H1 (cell line): ENCODE measurements at regions not wholly inside any gene's neighbourhood (a gene's known extent, or its start where the extent isn't known, plus 50 kb on each side); places are given as distances from the start of the nearest gene placed in this dataset.

Experiments
- CTCF ChIA-PET: fragments of 300-600 bp; sonication (Branson Sonifier 250); formaldehyde crosslinking; loops from one replicate; lab custom pipeline; 2021; ENCODE audit not compliant: partially characterized antibody; lab: Charles Lee
- POLR2A ChIA-PET: fragments of 300-600 bp; sonication (Branson Sonifier 250); formaldehyde crosslinking; loops from one replicate; lab custom pipeline; 2021; ENCODE audit warnings: inconsistent platforms; ENCODE audit not compliant: partially characterized antibody; lab: Charles Lee
- DNase-seq, 2 experiments: peaks; one replicate each; pipeline versions ENCODE4 v3.0.0 to v3.0.0-alpha.2; 2010 to 2022; ENCODE audit warnings: low spot score in 2 of 2, low read depth in 1 of 2, mixed read lengths in 1 of 2
- FAIRE-seq: peaks from 2 replicates; lab custom pipeline; 2011; peaks lifted over from hg19 to GRCh38; lab: Jason Lieb, UNC
- H2AFZ ChIP-seq: 2 replicates; pipeline ENCODE4 v1.8.1; 2012; ENCODE audit warnings: low read length, inconsistent platforms
- H2AK5ac ChIP-seq: 2 replicates; pipeline ENCODE4 v1.6.1; 2013; ENCODE audit warnings: low read depth, low read length
- H2BK120ac ChIP-seq: replicated peaks from 2 replicates; pipeline ENCODE3; 2013; ENCODE audit warnings: low read depth, low read length, inconsistent platforms
- H2BK12ac ChIP-seq: 2 replicates; pipeline ENCODE4 v1.6.1; 2013; ENCODE audit warnings: low read depth, low read length
- H2BK15ac ChIP-seq: 2 replicates; pipeline ENCODE4 v1.6.1; 2013; ENCODE audit warnings: low read length
- H2BK20ac ChIP-seq: 2 replicates; pipeline ENCODE4 v1.6.1; 2013; ENCODE audit warnings: low read length
- H2BK5ac ChIP-seq: 2 replicates; pipeline ENCODE4 v1.6.1; 2013; ENCODE audit warnings: low read depth, low read length
- H3K14ac ChIP-seq: 2 replicates; pipeline ENCODE4 v1.6.1; 2013; ENCODE audit warnings: inconsistent platforms; ENCODE audit not compliant: insufficient read length
- H3K18ac ChIP-seq: 2 replicates; pipeline ENCODE4 v1.6.1; 2013; ENCODE audit warnings: low read length; ENCODE audit errors: extremely low read depth
- H3K23ac ChIP-seq: 2 replicates; pipeline ENCODE4 v1.6.1; 2013; ENCODE audit warnings: inconsistent platforms; ENCODE audit not compliant: insufficient read length
- H3K23me2 ChIP-seq: 2 replicates; pipeline ENCODE4 v1.6.1; 2013; ENCODE audit warnings: low read depth, low read length
- H3K27ac ChIP-seq: 2 replicates; pipeline ENCODE4 v1.6.1; 2011; ENCODE audit warnings: low read depth, low read length, inconsistent platforms
- H3K27me3 ChIP-seq, 4 experiments: replicated peaks in 1 of 4; 1 replicate in 1 of 4; 2 replicates in 3 of 4; pipeline versions ENCODE4 v1.6.1 to v1.8.1; 2011 to 2013; ENCODE audit warnings: low read length in 3 of 4, mild to moderate bottlenecking in 3 of 4, inconsistent platforms in 2 of 4, mixed read lengths in 2 of 4, moderate library complexity in 1 of 4; ENCODE audit not compliant: control insufficient read depth in 3 of 4, insufficient read depth in 3 of 4; ENCODE audit errors: extremely low read depth in 1 of 4
- H3K36me3 ChIP-seq, 4 experiments: 2 replicates each; pipeline versions ENCODE4 v1.6.1 to v1.8.1; 2011 to 2013; ENCODE audit warnings: mild to moderate bottlenecking in 4 of 4, low read length in 3 of 4, moderate library complexity in 2 of 4, control low read depth in 1 of 4, inconsistent platforms in 1 of 4; ENCODE audit not compliant: insufficient read depth in 4 of 4, control insufficient read depth in 2 of 4
- H3K4ac ChIP-seq: replicated peaks from 2 replicates; pipeline ENCODE3; 2013; ENCODE audit warnings: low read length, low read depth, mixed read lengths, inconsistent platforms; ENCODE audit not compliant: insufficient read length
- H3K4me1 ChIP-seq, 4 experiments: replicated peaks in 1 of 4; 1 replicate in 1 of 4; 2 replicates in 3 of 4; pipeline versions ENCODE4 v1.6.1 to v1.8.1; 2011 to 2013; ENCODE audit warnings: low read length in 3 of 4, inconsistent platforms in 2 of 4, mixed read lengths in 1 of 4; ENCODE audit not compliant: insufficient read depth in 4 of 4, control insufficient read depth in 3 of 4
- H3K4me2 ChIP-seq, 2 experiments: 2 replicates each; pipeline versions ENCODE4 v1.6.1 to v1.8.1; 2011 to 2013; ENCODE audit warnings: low read depth in 2 of 2, low read length in 2 of 2, control low read depth in 1 of 2, inconsistent platforms in 1 of 2, mild to moderate bottlenecking in 1 of 2; ENCODE audit not compliant: insufficient read depth in 1 of 2
- H3K4me3 ChIP-seq, 4 experiments: fragments of 200-600, 300-600 bp in 1 of 4; sonication (generic), shearing (Covaris generic), sonication (Bioruptor Twin) in 1 of 4; 2 replicates each; pipeline versions ENCODE4 v1.5.1 to v1.8.1; 2011 to 2016; ENCODE audit warnings: low read length in 4 of 4, low read depth in 3 of 4, control low read depth in 2 of 4, inconsistent platforms in 2 of 4, mild to moderate bottlenecking in 2 of 4, mixed read lengths in 1 of 4, moderate library complexity in 1 of 4; ENCODE audit not compliant: insufficient read depth in 2 of 4; ENCODE audit errors: extremely low read depth in 1 of 4
- H3K56ac ChIP-seq: replicated peaks from 2 replicates; pipeline ENCODE3; 2013; ENCODE audit warnings: low read depth, mild to moderate bottlenecking, mixed read lengths, low read length, inconsistent platforms; ENCODE audit not compliant: insufficient read length
- H3K79me1 ChIP-seq: 2 replicates; pipeline ENCODE4 v1.6.1; 2013; ENCODE audit warnings: low read depth, low read length, control low read depth
- H3K79me2 ChIP-seq, 2 experiments: 2 replicates each; pipeline versions ENCODE4 v1.6.1 to v1.8.1; 2012 to 2013; ENCODE audit warnings: low read length in 2 of 2, mild to moderate bottlenecking in 2 of 2, inconsistent platforms in 1 of 2; ENCODE audit not compliant: insufficient read depth in 2 of 2, control insufficient read depth in 1 of 2
- H3K9ac ChIP-seq, 4 experiments: replicated peaks in 1 of 4; 1 replicate in 1 of 4; 2 replicates in 3 of 4; pipeline versions ENCODE4 v1.6.1 to v1.8.1; 2011 to 2013; ENCODE audit warnings: low read depth in 3 of 4, low read length in 3 of 4, control low read depth in 2 of 4, mild to moderate bottlenecking in 2 of 4, moderate library complexity in 2 of 4, inconsistent platforms in 1 of 4; ENCODE audit errors: extremely low read depth in 1 of 4
- H3K9me3 ChIP-seq, 2 experiments: 2 replicates each; pipeline versions ENCODE4 v1.6.1 to v1.8.1; 2012 to 2013; ENCODE audit warnings: mild to moderate bottlenecking in 2 of 2, moderate library complexity in 2 of 2, control low read depth in 1 of 2, inconsistent platforms in 1 of 2, low read depth in 1 of 2, low read length in 1 of 2, mixed read lengths in 1 of 2; ENCODE audit not compliant: insufficient read depth in 2 of 2
- H4K20me1 ChIP-seq, 2 experiments: replicated peaks in 1 of 2; 2 replicates each; pipeline versions ENCODE3 to v1.8.1; 2011 to 2013; ENCODE audit warnings: inconsistent platforms in 2 of 2, low read length in 2 of 2, mild to moderate bottlenecking in 1 of 2; ENCODE audit not compliant: insufficient read depth in 2 of 2, control insufficient read depth in 1 of 2
- H4K5ac ChIP-seq: 2 replicates; pipeline ENCODE4 v1.6.1; 2013; ENCODE audit warnings: low read length, low read depth, mixed read lengths, inconsistent platforms; ENCODE audit not compliant: insufficient read length
- H4K8ac ChIP-seq: 2 replicates; pipeline ENCODE4 v1.8.0; 2013; ENCODE audit warnings: mild to moderate bottlenecking, moderate library complexity, low read length, inconsistent platforms; ENCODE audit not compliant: insufficient read depth; ENCODE audit errors: extremely low read depth
- H4K91ac ChIP-seq: replicated peaks from 2 replicates; pipeline ENCODE3; 2013; ENCODE audit warnings: low read length, mixed read lengths, inconsistent platforms; ENCODE audit not compliant: insufficient read length
- ASH2L ChIP-seq: fragments of 200-600, 300-600 bp; sonication (generic); IDR thresholded peaks from one replicate; pipeline ENCODE4 v1.7.1; 2017; ENCODE audit warnings: low read length
- BCL11A ChIP-seq, 2 experiments: IDR thresholded peaks; one replicate each; pipeline ENCODE4 v1.6.1; 2011; ENCODE audit warnings: low read depth in 2 of 2, low read length in 2 of 2, mild to moderate bottlenecking in 2 of 2
- CHD1 ChIP-seq: IDR thresholded peaks from 2 replicates; pipeline ENCODE4 v1.6.1; 2012; ENCODE audit warnings: low read depth, low read length, improper control_type of control experiment
- CREB1 ChIP-seq: IDR thresholded peaks from 2 replicates; pipeline ENCODE4 v1.6.1; 2012; ENCODE audit warnings: inconsistent platforms
- CTBP2 ChIP-seq: IDR thresholded peaks from 2 replicates; pipeline ENCODE4 v1.7.0; 2011; ENCODE audit warnings: borderline replicate concordance, mild to moderate bottlenecking, moderate library complexity, mixed read lengths, low read length; ENCODE audit not compliant: insufficient read depth, insufficient read length
- EGR1 ChIP-seq: IDR thresholded peaks from 2 replicates; pipeline ENCODE4 v1.6.1; 2011; ENCODE audit warnings: low read depth, low read length, borderline replicate concordance
- HDAC6 ChIP-seq: IDR thresholded peaks from one replicate; pipeline ENCODE4 v1.7.1; 2012; ENCODE audit warnings: low read depth, mild to moderate bottlenecking, inconsistent platforms, low read length, moderate library complexity
- KDM1A ChIP-seq: fragments of 200-600, 300-600 bp; sonication (generic); IDR thresholded peaks from 2 replicates; pipeline ENCODE4 v1.7.1; 2016; ENCODE audit warnings: mild to moderate bottlenecking, low read length, borderline replicate concordance
- KDM5A ChIP-seq: fragments of 200-600 bp; IDR thresholded peaks from 2 replicates; pipeline ENCODE4 v1.7.1; 2012; ENCODE audit warnings: mild to moderate bottlenecking, low read length, inconsistent platforms, mixed read lengths
- NANOG ChIP-seq: IDR thresholded peaks from 2 replicates; pipeline ENCODE4 v1.6.1; 2011; ENCODE audit warnings: low read length, low read depth, mild to moderate bottlenecking, inconsistent platforms; ENCODE audit not compliant: insufficient read depth, poor library complexity, severe bottlenecking
- RBBP5 ChIP-seq: IDR thresholded peaks from 2 replicates; pipeline ENCODE4 v1.7.1; 2012; ENCODE audit warnings: low read depth, mild to moderate bottlenecking, inconsistent platforms, low read length, moderate library complexity, borderline replicate concordance
- SIX5 ChIP-seq: IDR thresholded peaks from 2 replicates; pipeline ENCODE4 v1.6.1; 2011; ENCODE audit warnings: mild to moderate bottlenecking, low read depth, low read length
- SP1 ChIP-seq: IDR thresholded peaks from 2 replicates; pipeline ENCODE4 v1.6.1; 2011; ENCODE audit warnings: low read depth, low read length
- TBP ChIP-seq: IDR thresholded peaks from 2 replicates; pipeline ENCODE4 v1.6.1; 2011; ENCODE audit warnings: low read depth, low read length, improper control_type of control experiment
- YY1 ChIP-seq: IDR thresholded peaks from 2 replicates; pipeline ENCODE4 v1.6.1; 2011; ENCODE audit warnings: low read depth, mild to moderate bottlenecking, low read length
- WGBS, 2 experiments: shearing (Covaris generic) in 1 of 2; methylation state at CpG; one replicate each; pipeline versions ENCODE4 v1.1.6 to v1.1.7; 2013 to 2015; ENCODE audit warnings: low lambda C conversion rate in 2 of 2, mixed read lengths in 2 of 2, inconsistent platforms in 1 of 2, low coverage in 1 of 2, missing lambda C conversion rate in 1 of 2; ENCODE audit not compliant: insufficient replicate concordance in 2 of 2, insufficient coverage in 1 of 2, insufficient read length in 1 of 2; ENCODE audit errors: extremely low coverage in 1 of 2, missing lambda C conversion rate in 1 of 2; 5-methylcytosine and 5-hydroxymethylcytosine counted together

DNA sequence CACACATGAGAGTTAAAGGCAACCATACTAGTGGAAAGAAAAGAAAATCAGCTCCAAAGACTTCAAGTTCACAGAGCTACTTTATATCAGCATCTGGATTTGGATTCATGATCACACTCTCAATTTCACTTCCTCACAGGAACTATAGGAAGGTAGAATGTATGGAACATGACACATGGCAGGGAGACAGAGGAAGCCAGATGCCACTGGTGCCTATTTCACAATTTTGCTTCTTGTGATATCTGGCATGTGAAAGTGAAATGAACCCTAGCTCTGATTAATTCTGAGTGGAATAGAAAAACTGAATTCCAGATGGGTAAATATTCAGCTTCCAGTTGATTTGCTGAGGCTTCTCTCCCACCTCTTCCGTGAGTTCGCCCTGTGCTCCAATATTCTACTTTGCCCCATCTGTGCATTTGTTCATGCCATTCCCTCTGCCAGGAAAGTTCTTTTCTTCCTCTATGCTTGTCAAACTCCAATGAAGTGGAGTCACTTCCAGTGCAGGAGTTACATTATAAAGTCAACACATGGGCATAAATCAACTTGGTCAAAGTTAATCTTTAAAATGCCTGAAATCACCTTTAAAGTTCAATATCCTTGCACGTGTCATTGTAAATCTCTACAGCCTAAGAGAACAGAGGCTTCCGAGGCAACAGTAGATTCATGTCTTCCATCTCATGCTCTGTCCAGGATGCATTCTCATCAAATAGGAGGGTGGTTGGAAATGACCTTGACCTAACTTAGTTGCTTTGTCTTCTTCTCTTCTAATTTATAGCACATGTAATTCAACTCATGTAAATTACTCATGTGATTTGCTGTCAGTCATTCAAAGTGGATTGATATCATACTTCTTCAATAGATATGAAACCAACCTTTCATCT, 275.3 kb downstream of the HIVEP2 start:
- Histone ChIP-seq H4K8ac (no peak overlapping the region), H3K27ac (no peak overlapping the region), H4K5ac (no peak overlapping the region), H3K9ac (no peak overlapping the region), H4K91ac (no peak overlapping the region), H3K27me3 (no peaks in the 10 kb centered on the region), H2AFZ (no peak overlapping the region), H4K20me1 (no peaks in the 10 kb centered on the region), H3K9me3 (no peaks in the 10 kb centered on the region), H3K23ac (no peak overlapping the region), H3K18ac (no peak overlapping the region), H3K79me1 (no peaks in the 10 kb centered on the region), H2BK120ac (no peak overlapping the region), H3K79me2 (no peaks in the 10 kb centered on the region), H2BK5ac (no peak overlapping the region), H3K4me2 (no peak overlapping the region), H3K56ac (no peak overlapping the region), H3K4ac (no peak overlapping the region), H2AK5ac (no peak overlapping the region), H3K23me2 (no peaks in the 10 kb centered on the region), H2BK15ac (no peak overlapping the region), H3K4me3 (no peak overlapping the region), H3K14ac (no peak overlapping the region), H2BK12ac (no peak overlapping the region), H3K4me1 (no peaks in the 10 kb centered on the region), H2BK20ac (no peak overlapping the region), H3K36me3 (no peaks in the 10 kb centered on the region)
- WGBS, 2 experiments, result 96% methylated on average over 4 of the region's 4 CpGs; no CpG with 5 or more reads in 1 of the 2 experiments
- DNase-seq (no peak), FAIRE-seq (no peak)
- ChIA-PET CTCF (no interaction called here), POLR2A (no interaction called here)
- no peak for TF ChIP-seq TBP
- TF ChIP-seq KDM5A, result no peak
- TF ChIP-seq CREB1, result no peak
- no peak for TF ChIP-seq ASH2L
- no peak for TF ChIP-seq KDM1A
- TF ChIP-seq YY1, result no peak
- TF ChIP-seq SP1, result no peak
- no peak for TF ChIP-seq RBBP5
- TF ChIP-seq BCL11A (IDR thresholded peaks at IDR 0.05; ENCODE audit: low read depth in 2 of 2, low read length in 2 of 2), result no peak
- no peak for TF ChIP-seq HDAC6
- no peak for TF ChIP-seq CHD1
- TF ChIP-seq NANOG, result no peak
- no peak for TF ChIP-seq SIX5
- no peak for TF ChIP-seq EGR1
- no peak for TF ChIP-seq CTBP2
